ENCODE measurements at regions not wholly inside any gene's neighbourhood (a gene's known extent, or its start where the extent isn't known, plus 50 kb on each side); places are given as distances from the start of the nearest gene placed in this dataset.

DNA sequence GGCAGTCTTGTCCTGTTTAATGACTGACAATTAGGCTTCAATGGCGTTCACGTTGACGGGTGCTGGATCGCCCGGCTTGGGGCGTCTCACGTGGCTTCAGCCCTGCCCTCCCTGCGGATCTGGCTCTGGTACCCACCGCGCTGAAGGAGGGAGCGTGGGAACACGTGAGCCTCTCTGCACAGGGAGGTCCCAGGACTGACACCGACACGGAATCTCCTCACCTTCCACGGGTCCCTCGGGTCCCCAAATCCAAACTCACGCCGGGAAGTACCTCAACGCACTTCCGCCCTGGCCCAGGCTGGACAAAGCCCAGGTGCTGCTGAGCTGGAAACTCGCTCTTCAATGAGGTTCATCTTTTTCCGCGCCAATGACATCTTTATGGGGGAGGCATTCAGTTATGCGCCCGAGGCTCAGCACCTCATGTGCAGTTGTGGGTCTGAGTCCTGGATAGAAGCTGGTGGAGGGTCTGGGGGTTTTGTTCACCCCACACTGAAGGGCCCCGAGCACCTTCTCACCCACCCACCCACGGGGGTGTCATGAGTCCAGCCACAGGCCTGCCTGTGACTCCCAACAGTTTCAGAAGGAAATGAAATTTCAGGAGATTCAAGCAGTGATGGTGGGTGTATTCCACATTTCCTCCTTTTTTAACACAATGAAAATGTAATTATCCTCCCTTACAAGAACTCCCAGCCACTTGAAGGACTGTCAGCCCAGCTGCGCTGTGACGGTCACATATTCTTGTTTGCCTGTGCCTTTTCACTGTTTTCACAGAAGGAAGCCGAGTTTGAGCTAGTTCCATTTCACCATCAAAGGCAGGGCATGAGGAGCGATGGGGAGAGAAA lies 251.7 kb upstream of the SFSWAP start:
- peak; percentile 11 for DNase-seq (ENCODE audit: low spot score)
- TF ChIP-seq, protein P1, sequence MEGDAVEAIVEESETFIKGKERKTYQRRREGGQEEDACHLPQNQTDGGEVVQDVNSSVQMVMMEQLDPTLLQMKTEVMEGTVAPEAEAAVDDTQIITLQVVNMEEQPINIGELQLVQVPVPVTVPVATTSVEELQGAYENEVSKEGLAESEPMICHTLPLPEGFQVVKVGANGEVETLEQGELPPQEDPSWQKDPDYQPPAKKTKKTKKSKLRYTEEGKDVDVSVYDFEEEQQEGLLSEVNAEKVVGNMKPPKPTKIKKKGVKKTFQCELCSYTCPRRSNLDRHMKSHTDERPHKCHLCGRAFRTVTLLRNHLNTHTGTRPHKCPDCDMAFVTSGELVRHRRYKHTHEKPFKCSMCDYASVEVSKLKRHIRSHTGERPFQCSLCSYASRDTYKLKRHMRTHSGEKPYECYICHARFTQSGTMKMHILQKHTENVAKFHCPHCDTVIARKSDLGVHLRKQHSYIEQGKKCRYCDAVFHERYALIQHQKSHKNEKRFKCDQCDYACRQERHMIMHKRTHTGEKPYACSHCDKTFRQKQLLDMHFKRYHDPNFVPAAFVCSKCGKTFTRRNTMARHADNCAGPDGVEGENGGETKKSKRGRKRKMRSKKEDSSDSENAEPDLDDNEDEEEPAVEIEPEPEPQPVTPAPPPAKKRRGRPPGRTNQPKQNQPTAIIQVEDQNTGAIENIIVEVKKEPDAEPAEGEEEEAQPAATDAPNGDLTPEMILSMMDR (IDR thresholded peaks at IDR 0.05; ENCODE audit: borderline replicate concordance, control extremely low read depth, extremely low read depth, insufficient read depth, missing control alignments): no peak
- in situ Hi-C loops (cut with MboI; ENCODE audit: low sequenced_read_pairs, unreplicated experiment): no loop called here

DNA sequence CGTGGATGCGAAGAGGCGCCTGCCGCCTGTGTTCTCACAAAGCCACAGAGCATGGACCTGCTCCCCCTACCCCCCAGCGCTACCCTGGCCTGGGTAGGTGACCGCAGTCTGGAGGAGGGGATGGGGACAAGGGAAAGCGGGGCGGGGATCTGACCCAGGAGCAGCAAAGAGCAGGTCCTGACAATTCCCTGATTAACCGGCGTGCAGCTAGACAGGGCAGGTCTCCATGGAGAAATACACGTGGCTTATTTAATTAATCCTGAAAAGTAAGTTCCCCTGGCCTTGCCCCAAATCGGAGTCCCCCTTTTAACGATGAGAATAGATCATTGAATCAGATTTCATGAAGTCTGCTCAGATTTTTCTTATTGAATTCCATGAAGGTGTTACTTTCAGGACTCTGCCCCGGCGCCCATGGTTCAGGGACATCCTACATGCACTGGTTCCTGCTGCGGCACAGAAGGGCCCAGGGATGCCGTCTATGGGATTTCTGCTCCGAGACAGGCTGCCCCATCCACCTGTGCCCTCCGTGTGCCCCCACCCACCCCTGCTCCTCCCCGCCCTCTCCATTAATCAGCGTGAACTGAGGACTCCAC lies 251.0 kb upstream of the SFSWAP start:
- in situ Hi-C loops (cut with MboI; ENCODE audit: low sequenced_read_pairs, unreplicated experiment): no loop called here
- DNase-seq (ENCODE audit: low spot score): no peak
- TF ChIP-seq, protein P1 (IDR thresholded peaks at IDR 0.05; ENCODE audit: borderline replicate concordance, control extremely low read depth, extremely low read depth, insufficient read depth, missing control alignments): no peak

DNA sequence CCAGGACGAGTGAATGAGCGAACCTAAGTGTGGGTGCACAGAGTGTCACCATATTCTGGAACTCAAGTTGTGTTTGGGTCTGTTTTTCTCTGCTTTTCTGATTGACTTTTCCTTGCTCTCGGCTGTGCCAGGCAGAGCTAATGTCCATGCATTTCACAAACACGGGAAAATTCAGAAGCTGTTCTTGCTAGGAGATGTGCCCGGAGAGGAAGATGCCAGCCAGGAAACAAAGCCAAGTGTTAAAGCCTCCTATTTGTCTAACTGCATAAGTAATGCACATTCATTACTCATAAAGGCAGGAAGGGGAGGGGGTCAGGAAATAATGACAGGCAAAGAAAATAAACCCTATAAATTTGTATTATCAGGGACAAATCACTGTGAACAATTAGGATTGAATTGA lies 250.4 kb upstream of the SFSWAP start:
- in situ Hi-C loops (cut with MboI; ENCODE audit: low sequenced_read_pairs, unreplicated experiment): no loop called here
- DNase-seq (ENCODE audit: low spot score): no peak
- TF ChIP-seq, protein P1 (IDR thresholded peaks at IDR 0.05; ENCODE audit: borderline replicate concordance, control extremely low read depth, extremely low read depth, insufficient read depth, missing control alignments): no peak

DNA sequence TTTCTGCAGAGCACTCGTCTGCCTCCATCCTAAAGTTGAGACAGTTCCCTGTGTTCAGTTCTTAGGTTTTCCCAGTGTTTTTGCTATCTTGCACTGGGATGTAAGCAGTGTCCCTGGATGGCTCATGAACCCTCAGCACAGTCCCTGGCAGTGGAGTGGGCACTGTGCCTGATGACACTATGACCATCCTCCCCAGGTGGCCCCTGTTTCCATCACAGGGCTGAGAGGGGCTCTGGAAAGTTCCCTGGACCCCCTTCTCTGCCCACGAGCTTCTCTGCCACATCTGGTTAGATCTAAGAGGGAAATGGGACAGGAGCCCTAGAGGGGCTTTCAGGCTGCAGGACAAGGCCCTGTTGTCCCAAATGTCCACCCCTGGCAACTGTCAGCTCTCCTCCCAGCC lies 249.8 kb upstream of the SFSWAP start:
- in situ Hi-C loops (cut with MboI; ENCODE audit: low sequenced_read_pairs, unreplicated experiment): no loop called here
- no peak for DNase-seq (ENCODE audit: low spot score)
- TF ChIP-seq, protein P1 (IDR thresholded peaks at IDR 0.05; ENCODE audit: borderline replicate concordance, control extremely low read depth, extremely low read depth, insufficient read depth, missing control alignments): no peak

DNA sequence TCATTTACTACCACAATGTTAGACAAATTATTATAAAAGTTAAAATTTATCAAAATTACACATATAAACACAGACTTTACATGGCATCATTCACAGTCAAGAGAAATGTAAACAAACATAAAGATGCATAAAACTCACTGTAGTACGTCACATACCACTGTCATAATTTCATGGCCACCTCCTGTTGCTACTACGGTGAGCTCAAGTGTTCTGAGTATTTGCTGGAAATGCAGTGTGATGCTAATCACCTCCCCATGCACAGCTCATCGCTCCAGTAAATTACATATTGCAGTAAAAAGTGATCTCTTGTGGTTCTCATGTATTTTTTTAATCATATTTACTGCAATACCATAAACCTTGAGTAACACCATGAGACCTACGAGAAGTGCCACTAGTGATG lies 247.7 kb upstream of the SFSWAP start:
- DNase-seq (ENCODE audit: low spot score): no peak
- in situ Hi-C loops (cut with MboI; ENCODE audit: low sequenced_read_pairs, unreplicated experiment): no loop called here
- TF ChIP-seq, protein P1 (IDR thresholded peaks at IDR 0.05; ENCODE audit: borderline replicate concordance, control extremely low read depth, extremely low read depth, insufficient read depth, missing control alignments): no peak

DNA sequence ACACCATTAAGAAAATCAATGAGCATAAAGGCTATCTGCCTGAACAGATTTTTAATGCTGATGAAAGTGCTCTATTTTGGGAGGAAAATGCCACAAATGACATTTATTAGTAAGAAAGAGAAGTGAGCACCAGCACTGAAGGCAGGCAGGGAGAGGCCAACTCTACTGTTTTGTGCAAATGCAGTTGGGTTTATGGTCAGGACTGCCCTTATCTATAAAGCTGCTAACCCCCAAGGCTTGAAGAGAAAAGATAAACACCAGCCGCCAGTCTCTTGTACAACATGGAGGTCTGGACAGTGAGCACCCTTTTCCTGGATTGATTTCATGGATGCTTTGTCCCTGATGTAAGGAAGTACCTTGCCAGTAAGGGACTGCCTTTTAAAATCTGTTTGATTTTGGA lies 246.8 kb upstream of the SFSWAP start:
- TF ChIP-seq, protein P1 (IDR thresholded peaks at IDR 0.05; ENCODE audit: borderline replicate concordance, control extremely low read depth, extremely low read depth, insufficient read depth, missing control alignments): no peak
- in situ Hi-C loops (cut with MboI; ENCODE audit: low sequenced_read_pairs, unreplicated experiment): no loop called here
- no peak for DNase-seq (ENCODE audit: low spot score)

Data from GM13976 (cell line).